GM03348 (cell line): ENCODE measurements at regions not wholly inside any gene's neighbourhood (a gene's known extent, or its start where the extent isn't known, plus 50 kb on each side); places are given as distances from the start of the nearest gene placed in this dataset.

Experiments used
- DNase-seq: peaks from one replicate; pipeline ENCODE4 v3.0.0; 2012; ENCODE audit warnings: low spot score

GRCh38 chr6:14254505-14254904 is 136.9 kb downstream of the CD83 start:
- DNase-seq, result no peak

- no peak for DNase-seq
Observed at GRCh38 chr6:14255916-14256315, 138.3 kb downstream of the CD83 start.

DNA sequence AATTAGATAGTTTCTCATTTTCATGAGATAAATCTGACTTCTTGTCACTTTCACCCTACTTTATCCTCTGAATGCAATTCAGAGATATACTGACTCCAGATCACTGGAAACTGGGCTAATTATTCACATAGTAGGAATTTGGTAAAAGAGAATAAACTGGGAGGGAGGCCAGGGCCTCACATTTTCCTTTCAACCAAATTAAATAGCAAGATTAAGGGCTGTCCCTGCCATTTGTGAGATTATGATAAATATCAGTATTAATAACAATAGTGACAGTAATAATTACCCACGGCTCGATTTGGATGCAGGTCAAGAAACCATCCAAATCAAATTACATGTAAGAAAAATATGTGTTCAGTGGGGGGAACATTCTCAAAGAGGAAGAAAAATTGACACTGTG is 140.5 kb downstream of the CD83 start:
- no peak for DNase-seq

GRCh38 chr6:14258695-14259593 is 141.4 kb downstream of the CD83 start:
- no peak for DNase-seq

DNA sequence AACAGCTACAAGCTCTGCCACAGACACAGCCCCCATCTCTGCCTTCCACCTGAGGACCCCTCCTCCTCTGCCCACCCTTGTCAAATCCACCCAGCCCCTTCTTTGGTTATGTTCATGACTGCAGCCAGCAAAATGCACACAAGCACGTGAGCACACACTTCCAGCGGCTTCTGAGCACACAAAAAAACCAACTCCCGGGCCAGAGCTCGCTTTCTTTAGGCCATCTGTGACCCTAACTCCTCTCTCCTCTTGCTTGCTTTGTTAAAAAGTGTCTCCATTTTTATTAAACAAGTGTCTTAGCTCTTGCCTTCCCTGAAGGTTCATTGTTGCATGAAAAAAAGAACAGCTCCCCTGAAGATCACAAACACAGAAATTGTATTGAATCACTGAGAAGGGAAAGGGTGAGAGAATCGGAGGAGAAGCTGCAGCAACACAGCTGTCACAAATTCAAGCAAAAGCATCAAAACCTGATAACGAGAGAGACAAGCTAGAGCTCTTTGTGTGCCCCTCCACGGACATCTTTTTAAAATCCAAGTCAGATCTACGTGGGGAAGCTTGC is 142.1 kb downstream of the CD83 start:
- DNase-seq, result no peak

- DNase-seq, result no peak
Observed at GRCh38 chr6:14260839-14261238, 143.3 kb downstream of the CD83 start.

GRCh38 chr6:14263881-14264424 is 146.4 kb downstream of the CD83 start:
- DNase-seq, result no peak

DNA sequence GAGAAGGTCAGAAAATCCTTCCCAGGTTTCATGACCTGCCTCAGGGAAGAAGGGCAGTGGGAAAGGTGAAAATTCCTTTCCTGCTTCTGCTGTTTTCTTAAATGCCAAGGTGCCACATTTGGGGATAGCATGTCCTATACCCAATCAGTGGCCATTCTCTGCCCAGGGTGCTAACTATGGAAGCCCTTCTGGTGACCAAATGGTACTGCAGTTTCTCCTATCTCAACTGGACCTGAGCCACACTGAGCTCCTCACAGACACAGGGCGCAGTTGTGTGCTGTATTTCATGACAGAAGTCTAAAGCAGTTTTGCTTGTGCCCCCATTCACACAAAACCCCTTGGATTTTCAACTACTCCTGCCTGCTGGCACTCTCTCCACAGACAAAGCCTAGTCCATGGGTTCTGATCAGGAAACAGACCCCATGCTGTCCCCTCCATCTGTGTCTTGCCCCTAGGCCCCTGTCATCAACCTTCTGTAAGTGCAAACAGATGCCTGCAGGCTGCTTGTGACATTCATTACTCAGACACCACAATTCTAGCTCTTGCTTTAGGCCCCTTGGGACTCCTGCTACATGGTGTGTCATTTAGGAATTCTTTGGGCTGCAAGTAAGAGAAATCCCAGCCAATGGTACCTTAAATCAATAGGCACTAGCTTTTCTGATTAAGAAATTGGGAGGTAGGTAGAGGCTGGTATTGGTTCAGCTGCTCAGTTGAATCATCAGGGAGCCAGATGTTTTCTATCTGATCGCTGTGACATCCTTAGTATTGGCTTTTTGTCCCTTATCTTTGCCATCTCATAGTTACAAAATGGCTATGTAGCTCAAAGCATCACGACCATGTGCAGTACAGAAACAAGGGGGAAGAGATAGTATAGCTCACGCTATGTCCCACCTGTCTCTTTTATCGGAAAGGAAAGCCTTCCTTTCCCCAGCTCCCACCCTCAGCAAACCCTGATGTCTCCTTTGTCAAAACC is 147.8 kb downstream of the CD83 start:
- DNase-seq, result no peak

DNA sequence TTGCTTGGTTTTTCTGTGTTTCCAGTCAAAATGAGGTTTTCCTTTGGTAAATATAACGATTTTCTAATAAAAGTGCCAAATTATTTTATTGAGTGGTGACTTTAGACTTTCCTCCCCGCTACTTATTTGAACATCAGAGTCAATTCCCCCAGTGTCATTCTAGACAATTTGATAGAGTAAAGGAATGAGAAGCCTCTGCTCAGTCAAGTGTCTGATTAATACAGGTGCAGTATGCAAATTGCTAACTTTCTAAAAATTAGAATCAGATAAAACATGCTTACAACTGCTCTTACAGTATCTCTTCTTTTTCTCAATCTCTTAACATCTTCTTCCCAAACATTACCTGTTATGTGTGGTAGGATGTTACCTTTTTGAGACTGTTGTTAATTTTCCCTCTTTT is 148.7 kb downstream of the CD83 start:
- DNase-seq, result no peak

- no peak for DNase-seq
Observed at GRCh38 chr6:14267885-14268660, 150.5 kb downstream of the CD83 start.

GRCh38 chr6:14269436-14269835 is 151.9 kb downstream of the CD83 start:
- no peak for DNase-seq

- no peak for DNase-seq
Observed at GRCh38 chr6:14270142-14270893, 152.7 kb downstream of the CD83 start.

GRCh38 chr6:14270925-14271788 is 153.6 kb downstream of the CD83 start:
- peak; percentile 92 for DNase-seq

GRCh38 chr6:14271789-14272736 is 154.5 kb downstream of the CD83 start:
- DNase-seq, result no peak

DNA sequence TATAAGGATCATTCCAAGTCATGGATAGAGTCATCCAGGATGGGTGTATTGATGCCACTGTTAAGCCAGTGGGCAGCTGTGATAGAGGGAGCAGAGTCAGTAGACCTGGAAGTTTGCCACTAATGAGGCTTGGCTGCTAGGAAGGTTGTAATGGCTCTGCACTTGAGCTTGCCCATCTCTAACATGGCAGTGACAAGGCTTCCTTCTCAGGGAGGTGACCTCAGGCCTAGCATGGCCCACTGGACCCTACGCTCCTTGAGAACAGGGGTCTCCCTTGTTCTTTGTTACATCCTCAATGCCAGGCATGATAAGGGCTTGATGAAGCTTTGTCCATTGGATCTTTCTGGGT is 155.1 kb downstream of the CD83 start:
- DNase-seq, result no peak

DNA sequence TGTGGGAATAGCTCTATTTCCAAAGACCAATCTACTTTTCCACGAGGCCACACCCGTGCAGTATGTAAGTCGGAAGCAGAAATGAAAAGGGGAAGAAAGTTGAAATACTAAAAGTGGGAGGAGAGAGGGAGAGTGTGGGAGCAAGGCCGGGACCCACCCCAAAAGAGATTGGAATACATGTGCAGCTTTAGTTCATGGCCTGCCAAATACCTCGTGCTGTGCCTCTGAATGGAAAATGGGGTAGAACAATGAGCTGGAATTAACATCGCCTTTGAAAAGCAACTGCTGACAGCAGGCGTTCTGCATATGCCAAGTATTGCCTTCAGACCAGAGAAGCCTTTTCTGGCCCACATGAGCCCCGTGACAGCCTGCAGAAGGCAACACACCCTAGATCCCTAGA is 155.6 kb downstream of the CD83 start:
- no peak for DNase-seq

DNA sequence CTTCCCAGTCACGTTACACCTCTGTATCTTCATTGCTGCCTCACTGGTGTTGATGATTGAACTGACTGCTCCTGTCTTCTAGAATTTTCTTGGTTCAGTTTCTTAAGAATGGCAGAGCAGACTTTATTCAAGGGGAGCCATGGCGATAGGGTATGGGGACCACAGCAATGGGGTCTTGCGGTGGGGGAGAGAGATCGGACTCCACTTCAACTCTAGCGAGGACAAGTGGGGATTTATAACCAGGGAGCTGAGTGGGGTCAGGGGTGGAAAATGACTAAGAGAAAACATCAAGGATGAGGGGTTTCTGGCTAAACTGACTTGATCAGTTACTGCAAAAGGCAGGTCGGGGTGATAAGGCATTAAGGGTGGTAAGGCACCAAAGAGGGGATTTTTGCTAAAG is 156.4 kb downstream of the CD83 start:
- no peak for DNase-seq
